DND-41 (cell line): ENCODE measurements at regions not wholly inside any gene's neighbourhood (a gene's known extent, or its start where the extent isn't known, plus 50 kb on each side); places are given as distances from the start of the nearest gene placed in this dataset.

ENCODE experiments used
- ATAC-seq: fragments of 200-7000 bp; cut with Tn5 transposase; 3 replicates; pipeline ENCODE4 v1.9.1; 2021; ENCODE audit warnings: low read depth; ENCODE audit not compliant: insufficient read depth
- DNase-seq: peaks from one replicate; pipeline ENCODE4 v3.0.0-alpha.2; 2020
- H2AFZ ChIP-seq: 2 replicates; pipeline ENCODE4 v1.6.0; 2012; ENCODE audit warnings: low read depth, low read length
- H3K27ac ChIP-seq: 2 replicates; pipeline ENCODE4 v1.5.1; 2012; ENCODE audit warnings: low read length, inconsistent platforms
- H3K27me3 ChIP-seq: fragments of 200-600 bp; sonication (generic); 2 replicates; pipeline ENCODE4 v1.6.0; 2012; ENCODE audit warnings: low read length, mild to moderate bottlenecking, inconsistent platforms; ENCODE audit not compliant: insufficient read depth, poor library complexity
- H3K36me3 ChIP-seq: 2 replicates; pipeline ENCODE4 v1.5.1; 2012; ENCODE audit warnings: low read length, inconsistent platforms; ENCODE audit not compliant: insufficient read depth
- H3K4me1 ChIP-seq: 2 replicates; pipeline ENCODE4 v1.5.1; 2012; ENCODE audit warnings: mild to moderate bottlenecking, low read length; ENCODE audit not compliant: insufficient read depth
- H3K4me2 ChIP-seq: 2 replicates; pipeline ENCODE4 v1.6.0; 2012; ENCODE audit warnings: mild to moderate bottlenecking, moderate library complexity, low read length, inconsistent platforms; ENCODE audit not compliant: insufficient read depth
- H3K4me3 ChIP-seq, 2 experiments: fragments of 200-600 bp in 1 of 2; shearing (Covaris generic) in 1 of 2; 2 replicates each; pipeline ENCODE4 v1.5.1; 2012 to 2016; ENCODE audit warnings: inconsistent platforms in 2 of 2, low read length in 2 of 2, mild to moderate bottlenecking in 2 of 2, low read depth in 1 of 2, moderate library complexity in 1 of 2
- H3K79me2 ChIP-seq: 2 replicates; pipeline ENCODE4 v1.6.0; 2012; ENCODE audit warnings: low read length, inconsistent platforms; ENCODE audit not compliant: insufficient read depth
- H3K9ac ChIP-seq: 2 replicates; pipeline ENCODE4 v1.6.0; 2012; ENCODE audit warnings: low read depth, mild to moderate bottlenecking, inconsistent platforms, low read length, moderate library complexity
- H3K9me3 ChIP-seq: 2 replicates; pipeline ENCODE4 v1.5.1; 2012; ENCODE audit warnings: low read length, moderate library complexity, mild to moderate bottlenecking, inconsistent platforms; ENCODE audit not compliant: insufficient read depth, severe bottlenecking
- H4K20me1 ChIP-seq: 2 replicates; pipeline ENCODE4 v1.6.0; 2012; ENCODE audit warnings: low read length; ENCODE audit not compliant: insufficient read depth
- EZH2 ChIP-seq: IDR thresholded peaks from 3 replicates; pipeline ENCODE4 v1.6.1; 2012; ENCODE audit warnings: borderline replicate concordance, low read depth, mild to moderate bottlenecking, moderate library complexity, low read length, inconsistent platforms; ENCODE audit not compliant: severe bottlenecking
- TF ChIP-seq, protein P1 (sequence below): IDR thresholded peaks from 2 replicates; pipeline ENCODE4 v1.5.1; 2012; ENCODE audit warnings: borderline replicate concordance, low read length, moderate library complexity, mild to moderate bottlenecking; ENCODE audit not compliant: poor library complexity, severe bottlenecking; ENCODE audit errors: extremely low read depth

DNA sequence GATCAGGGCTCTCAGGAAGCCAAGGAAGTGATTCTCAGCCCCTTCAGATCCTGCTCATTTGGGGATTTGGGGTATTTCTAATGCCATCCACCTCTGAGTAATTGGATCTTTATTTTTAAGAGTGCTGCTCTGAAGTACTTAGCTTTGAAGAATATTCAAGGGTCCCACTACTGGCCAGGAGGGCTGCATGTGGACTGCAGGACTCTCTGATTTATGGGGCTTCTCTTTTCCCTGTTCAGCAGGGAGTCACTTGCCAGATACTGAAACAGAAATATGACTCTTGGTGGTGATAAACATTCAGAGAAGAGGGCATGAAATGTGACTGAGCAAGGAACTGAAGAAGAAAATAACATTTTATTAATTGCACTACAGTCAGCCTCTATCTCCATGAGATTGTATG lies 138.5 kb downstream of the MTX2 start:
- Histone ChIP-seq H3K4me3 (no peak overlapping the region), H3K4me2 (no peak overlapping the region), H4K20me1 (no peaks in the 10 kb centered on the region), H3K79me2 (no peaks in the 10 kb centered on the region), H3K27ac (no peak overlapping the region), H3K4me1 (no peaks in the 10 kb centered on the region), H3K9ac (no peak overlapping the region), H3K9me3 (no peaks in the 10 kb centered on the region), H3K36me3 (no peaks in the 10 kb centered on the region), H3K27me3 (no peaks in the 10 kb centered on the region), H2AFZ (no peak overlapping the region)
- TF ChIP-seq, protein P1, sequence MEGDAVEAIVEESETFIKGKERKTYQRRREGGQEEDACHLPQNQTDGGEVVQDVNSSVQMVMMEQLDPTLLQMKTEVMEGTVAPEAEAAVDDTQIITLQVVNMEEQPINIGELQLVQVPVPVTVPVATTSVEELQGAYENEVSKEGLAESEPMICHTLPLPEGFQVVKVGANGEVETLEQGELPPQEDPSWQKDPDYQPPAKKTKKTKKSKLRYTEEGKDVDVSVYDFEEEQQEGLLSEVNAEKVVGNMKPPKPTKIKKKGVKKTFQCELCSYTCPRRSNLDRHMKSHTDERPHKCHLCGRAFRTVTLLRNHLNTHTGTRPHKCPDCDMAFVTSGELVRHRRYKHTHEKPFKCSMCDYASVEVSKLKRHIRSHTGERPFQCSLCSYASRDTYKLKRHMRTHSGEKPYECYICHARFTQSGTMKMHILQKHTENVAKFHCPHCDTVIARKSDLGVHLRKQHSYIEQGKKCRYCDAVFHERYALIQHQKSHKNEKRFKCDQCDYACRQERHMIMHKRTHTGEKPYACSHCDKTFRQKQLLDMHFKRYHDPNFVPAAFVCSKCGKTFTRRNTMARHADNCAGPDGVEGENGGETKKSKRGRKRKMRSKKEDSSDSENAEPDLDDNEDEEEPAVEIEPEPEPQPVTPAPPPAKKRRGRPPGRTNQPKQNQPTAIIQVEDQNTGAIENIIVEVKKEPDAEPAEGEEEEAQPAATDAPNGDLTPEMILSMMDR = no peak
- no peak for TF ChIP-seq EZH2
- DNase-seq = no peak
- ATAC-seq = no peak

DNA sequence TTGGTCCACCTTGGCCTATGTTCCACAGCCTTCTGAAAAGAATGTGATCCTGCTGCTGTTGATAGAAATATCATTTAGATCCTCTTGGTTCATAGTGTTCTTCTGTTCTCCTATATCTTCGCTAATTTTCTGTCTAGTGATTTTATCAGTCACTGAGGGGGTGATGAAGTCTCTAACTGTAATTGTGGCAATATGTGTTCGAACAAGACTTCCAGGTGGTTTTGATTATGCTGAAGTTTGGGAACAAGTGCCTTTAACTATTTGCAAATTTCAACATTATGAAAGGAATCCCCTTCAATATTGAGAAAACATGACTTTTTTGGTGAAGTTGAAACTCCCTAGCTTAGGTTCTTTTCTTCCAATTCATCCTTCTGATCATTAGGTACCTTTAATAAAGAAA lies 140.4 kb downstream of the MTX2 start:
- ATAC-seq = no peak
- TF ChIP-seq EZH2 = no peak
- TF ChIP-seq, protein P1 = no peak
- Histone ChIP-seq H3K27ac (no peak overlapping the region), H3K36me3 (no peaks in the 10 kb centered on the region), H3K27me3 (no peaks in the 10 kb centered on the region), H3K9ac (no peak overlapping the region), H3K4me3 (no peak overlapping the region), H3K9me3 (no peaks in the 10 kb centered on the region), H2AFZ (no peak overlapping the region), H3K4me1 (no peaks in the 10 kb centered on the region), H3K79me2 (no peaks in the 10 kb centered on the region), H3K4me2 (no peak overlapping the region), H4K20me1 (no peaks in the 10 kb centered on the region)
- DNase-seq = no peak

DNA sequence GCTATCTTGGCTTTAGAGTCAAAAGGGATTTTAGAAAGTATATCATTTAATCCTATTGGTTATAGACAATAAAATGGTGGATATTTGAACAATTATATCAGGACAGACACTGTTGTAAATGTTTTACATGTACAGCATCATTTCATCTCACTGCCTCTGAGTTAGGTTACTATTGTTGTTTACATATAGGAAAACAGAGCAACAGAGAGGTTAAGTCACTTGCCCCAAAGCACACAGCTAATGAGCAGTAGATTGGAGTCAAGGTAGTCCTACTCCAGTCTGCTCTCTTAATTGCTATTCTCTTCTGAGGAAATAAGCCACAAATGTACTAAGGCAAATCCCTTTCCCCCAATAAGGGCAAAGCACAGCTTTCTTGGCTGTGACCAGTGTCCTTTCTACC lies 142.9 kb downstream of the MTX2 start:
- Histone ChIP-seq H4K20me1 (no peaks in the 10 kb centered on the region), H3K4me3 (no peak overlapping the region), H3K27ac (no peak overlapping the region), H2AFZ (no peak overlapping the region), H3K4me1 (no peaks in the 10 kb centered on the region), H3K79me2 (no peaks in the 10 kb centered on the region), H3K27me3 (no peaks in the 10 kb centered on the region), H3K9ac (no peak overlapping the region), H3K36me3 (no peaks in the 10 kb centered on the region), H3K4me2 (no peak overlapping the region), H3K9me3 (no peaks in the 10 kb centered on the region)
- TF ChIP-seq EZH2 = no peak
- TF ChIP-seq, protein P1 = no peak
- DNase-seq (no peak), ATAC-seq (no peak)

DNA sequence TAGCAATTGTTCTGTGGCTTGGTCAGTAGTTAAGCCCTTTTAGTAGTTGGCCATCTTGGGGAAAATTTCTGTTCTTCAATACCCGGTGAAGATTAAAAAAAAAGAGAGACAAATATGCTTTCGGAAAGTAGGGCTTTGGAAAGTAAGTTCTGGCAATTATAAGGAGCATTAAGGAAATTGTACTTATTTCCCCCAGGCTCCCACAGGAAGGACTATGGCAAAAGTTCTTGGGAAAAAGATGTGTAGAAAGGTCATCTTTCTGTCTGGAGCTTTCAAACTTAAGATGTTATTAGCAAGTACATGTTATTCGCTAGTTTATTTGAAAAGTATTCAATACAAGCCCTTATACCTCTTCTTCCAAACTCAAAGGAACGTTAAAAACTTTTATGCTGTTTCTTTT lies 144.5 kb downstream of the MTX2 start:
- Histone ChIP-seq H4K20me1 (no peaks in the 10 kb centered on the region), H3K9ac (no peak overlapping the region), H3K9me3 (no peaks in the 10 kb centered on the region), H3K4me2 (no peak overlapping the region), H3K4me3 (no peak overlapping the region), H3K79me2 (no peaks in the 10 kb centered on the region), H3K36me3 (no peaks in the 10 kb centered on the region), H3K4me1 (no peaks in the 10 kb centered on the region), H3K27me3 (no peaks in the 10 kb centered on the region), H3K27ac (no peak overlapping the region), H2AFZ (no peak overlapping the region)
- no peak for TF ChIP-seq EZH2
- TF ChIP-seq, protein P1 = no peak
- no peak for DNase-seq
- ATAC-seq = no peak
